Thyroid gland (tissue), 4 donors: ENCODE measurements at regions not wholly inside any gene's neighbourhood (a gene's known extent, or its start where the extent isn't known, plus 50 kb on each side); places are given as distances from the start of the nearest gene placed in this dataset.

Source experiments
- POLR2A ChIP-seq, 2 donors: fragments of 450-650 bp; IDR thresholded peaks; one replicate each; pipeline ENCODE4 v1.6.1; 2017; ENCODE audit warnings: antibody characterized with exemption in 2 of 2, mild to moderate bottlenecking in 2 of 2, moderate library complexity in 1 of 2
- TF ChIP-seq, protein P1 (sequence below), 6 experiments: fragments of 200-600 bp in 3 of 6; fragments of 450-650 bp in 3 of 6; sonication (generic) in 3 of 6; IDR thresholded peaks; one replicate each; pipeline ENCODE4 v1.5.1; 2016 to 2019; ENCODE audit warnings: antibody characterized with exemption in 6 of 6, mild to moderate bottlenecking in 2 of 6, inconsistent platforms in 1 of 6, moderate library complexity in 1 of 6

DNA sequence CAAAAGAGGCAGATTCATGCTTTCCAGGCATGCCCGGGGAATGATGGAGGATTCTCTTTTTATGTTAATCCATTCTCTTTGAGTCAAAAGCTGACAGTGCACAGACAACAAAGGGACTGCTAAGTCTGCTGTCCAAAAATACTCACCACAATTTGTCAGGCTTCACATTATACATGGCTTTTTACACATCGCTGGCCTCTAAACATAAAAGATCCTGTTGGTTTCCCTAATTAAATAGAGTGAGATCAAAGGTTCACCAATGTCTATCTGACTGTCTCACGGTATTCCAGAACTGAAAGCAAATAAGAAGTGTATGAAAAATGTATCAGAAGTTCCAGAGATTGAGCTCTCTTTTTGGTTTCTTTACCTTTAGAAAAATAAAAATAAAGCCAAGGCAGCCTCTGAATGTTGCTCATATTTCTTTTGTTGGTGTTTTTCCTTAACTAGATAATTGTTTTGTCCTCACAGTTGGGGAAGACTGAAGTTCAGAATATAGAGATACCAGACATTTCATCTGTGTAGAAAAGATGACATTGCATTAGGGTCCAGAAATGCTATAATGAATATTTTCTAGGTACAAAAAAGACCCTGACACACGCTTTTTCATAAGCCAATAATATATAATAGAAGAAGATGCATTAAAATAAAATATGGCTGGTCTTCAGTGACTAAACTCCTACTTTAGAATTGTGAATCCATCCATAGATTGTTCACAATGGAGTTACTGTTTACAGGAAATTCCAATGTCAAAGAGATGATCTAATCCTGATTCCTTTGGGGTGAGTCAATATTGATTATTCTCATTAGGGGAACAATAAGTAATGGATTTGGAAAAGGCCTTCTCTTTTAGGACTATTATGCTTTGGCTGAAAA lies 688.2 kb upstream of the CDH6 start:
- TF ChIP-seq, protein P1, sequence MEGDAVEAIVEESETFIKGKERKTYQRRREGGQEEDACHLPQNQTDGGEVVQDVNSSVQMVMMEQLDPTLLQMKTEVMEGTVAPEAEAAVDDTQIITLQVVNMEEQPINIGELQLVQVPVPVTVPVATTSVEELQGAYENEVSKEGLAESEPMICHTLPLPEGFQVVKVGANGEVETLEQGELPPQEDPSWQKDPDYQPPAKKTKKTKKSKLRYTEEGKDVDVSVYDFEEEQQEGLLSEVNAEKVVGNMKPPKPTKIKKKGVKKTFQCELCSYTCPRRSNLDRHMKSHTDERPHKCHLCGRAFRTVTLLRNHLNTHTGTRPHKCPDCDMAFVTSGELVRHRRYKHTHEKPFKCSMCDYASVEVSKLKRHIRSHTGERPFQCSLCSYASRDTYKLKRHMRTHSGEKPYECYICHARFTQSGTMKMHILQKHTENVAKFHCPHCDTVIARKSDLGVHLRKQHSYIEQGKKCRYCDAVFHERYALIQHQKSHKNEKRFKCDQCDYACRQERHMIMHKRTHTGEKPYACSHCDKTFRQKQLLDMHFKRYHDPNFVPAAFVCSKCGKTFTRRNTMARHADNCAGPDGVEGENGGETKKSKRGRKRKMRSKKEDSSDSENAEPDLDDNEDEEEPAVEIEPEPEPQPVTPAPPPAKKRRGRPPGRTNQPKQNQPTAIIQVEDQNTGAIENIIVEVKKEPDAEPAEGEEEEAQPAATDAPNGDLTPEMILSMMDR (IDR thresholded peaks at IDR 0.05) = no peak
- no peak for TF ChIP-seq POLR2A (IDR thresholded peaks at IDR 0.05)
